GM23338 (cell line): ENCODE measurements at regions not wholly inside any gene's neighbourhood (a gene's known extent, or its start where the extent isn't known, plus 50 kb on each side); places are given as distances from the start of the nearest gene placed in this dataset.

Experiments used
- CREB1 ChIP-seq: fragments of 250-450 bp; sonication (Bioruptor Pico); IDR thresholded peaks from 2 replicates; pipeline ENCODE4 v1.5.0; 2020; ENCODE audit warnings: low read depth, mild to moderate bottlenecking, moderate library complexity
- EZH2 ChIP-seq: fragments of 200-600 bp; sonication (generic); IDR thresholded peaks from one replicate; pipeline ENCODE4 v1.8.0; 2017; ENCODE audit warnings: antibody characterized with exemption, mild to moderate bottlenecking, low read depth; ENCODE audit not compliant: unreplicated experiment
- EZH2phosphoT487 ChIP-seq: fragments of 200-600 bp; sonication (generic); IDR thresholded peaks from one replicate; pipeline ENCODE4 v1.8.1; 2018; ENCODE audit warnings: antibody characterized with exemption; ENCODE audit not compliant: unreplicated experiment
- POLR2AphosphoS5 ChIP-seq: IDR thresholded peaks from 2 replicates; pipeline ENCODE4 v1.6.1; 2016; ENCODE audit warnings: antibody characterized with exemption, low read depth
- STAT1 ChIP-seq: IDR thresholded peaks from one replicate; pipeline ENCODE4 v1.6.1; 2016; ENCODE audit warnings: antibody characterized with exemption; ENCODE audit not compliant: unreplicated experiment
- TF ChIP-seq, protein P1 (sequence below), 2 experiments: fragments of 200-600 bp in 1 of 2; sonication (generic) in 1 of 2; conservative IDR thresholded peaks; 2 replicates each; pipeline versions ENCODE4 v1.5.1 to v1.6.1; 2016 to 2017; ENCODE audit warnings: antibody characterized with exemption in 2 of 2, low read depth in 2 of 2, mild to moderate bottlenecking in 2 of 2, moderate library complexity in 1 of 2

DNA sequence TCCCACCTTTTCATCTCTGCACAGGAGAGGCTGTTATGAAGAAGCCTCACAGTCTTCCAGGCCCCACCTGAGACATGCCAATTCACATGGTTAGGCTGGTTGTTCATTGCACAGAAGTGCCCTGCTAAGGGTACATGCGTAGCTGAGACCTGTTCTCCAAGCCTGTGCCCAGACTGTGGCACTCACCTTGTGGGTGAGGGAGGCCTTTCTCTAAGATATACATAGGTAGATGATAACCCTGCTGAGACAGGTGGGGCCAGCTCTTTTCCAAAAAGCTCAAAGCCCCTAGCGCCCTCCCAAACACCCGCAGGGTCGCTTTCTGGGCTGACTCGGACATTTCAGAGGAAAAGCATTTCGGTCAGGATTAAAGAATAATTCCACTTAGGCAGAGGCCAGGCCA lies 53.5 kb upstream of the ZNF507 start:
- TF ChIP-seq, protein P1, sequence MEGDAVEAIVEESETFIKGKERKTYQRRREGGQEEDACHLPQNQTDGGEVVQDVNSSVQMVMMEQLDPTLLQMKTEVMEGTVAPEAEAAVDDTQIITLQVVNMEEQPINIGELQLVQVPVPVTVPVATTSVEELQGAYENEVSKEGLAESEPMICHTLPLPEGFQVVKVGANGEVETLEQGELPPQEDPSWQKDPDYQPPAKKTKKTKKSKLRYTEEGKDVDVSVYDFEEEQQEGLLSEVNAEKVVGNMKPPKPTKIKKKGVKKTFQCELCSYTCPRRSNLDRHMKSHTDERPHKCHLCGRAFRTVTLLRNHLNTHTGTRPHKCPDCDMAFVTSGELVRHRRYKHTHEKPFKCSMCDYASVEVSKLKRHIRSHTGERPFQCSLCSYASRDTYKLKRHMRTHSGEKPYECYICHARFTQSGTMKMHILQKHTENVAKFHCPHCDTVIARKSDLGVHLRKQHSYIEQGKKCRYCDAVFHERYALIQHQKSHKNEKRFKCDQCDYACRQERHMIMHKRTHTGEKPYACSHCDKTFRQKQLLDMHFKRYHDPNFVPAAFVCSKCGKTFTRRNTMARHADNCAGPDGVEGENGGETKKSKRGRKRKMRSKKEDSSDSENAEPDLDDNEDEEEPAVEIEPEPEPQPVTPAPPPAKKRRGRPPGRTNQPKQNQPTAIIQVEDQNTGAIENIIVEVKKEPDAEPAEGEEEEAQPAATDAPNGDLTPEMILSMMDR (conservative IDR thresholded peaks at IDR 0.05; ENCODE audit: low read depth in 2 of 2), result no peak
- no peak for TF ChIP-seq EZH2
- no peak for TF ChIP-seq CREB1
- no peak for TF ChIP-seq POLR2AphosphoS5
- no peak for TF ChIP-seq EZH2phosphoT487
- TF ChIP-seq STAT1, result no peak
